B cell (primary cell): ENCODE measurements at regions not wholly inside any gene's neighbourhood (a gene's known extent, or its start where the extent isn't known, plus 50 kb on each side); places are given as distances from the start of the nearest gene placed in this dataset.

Source experiments
- ATAC-seq: fragments of 200-7000 bp; cut with Tn5 transposase; one replicate; pipeline ENCODE4 v1.10.0; 2021; ENCODE audit warnings: low read depth, mild to moderate bottlenecking, moderate number of reproducible peaks, moderate library complexity
- CTCF ChIA-PET: fragments of 350-600 bp; sonication (Branson Sonifier 250); formaldehyde crosslinking; loops from one replicate; lab custom pipeline; 2021; ENCODE audit warnings: antibody characterized with exemption, inconsistent platforms; lab: Charles Lee
- POLR2A ChIA-PET: fragments of 350-600 bp; sonication (Branson Sonifier 250); formaldehyde crosslinking; loops from one replicate; lab custom pipeline; 2021; ENCODE audit warnings: antibody characterized with exemption; lab: Charles Lee
- DNase-seq: peaks from one replicate; pipeline ENCODE4 v3.0.0; 2013
- H2AFZ ChIP-seq: 2 replicates; pipeline ENCODE4 v1.6.1; 2012; ENCODE audit warnings: mild to moderate bottlenecking, low read depth, low read length; ENCODE audit not compliant: insufficient read depth, poor library complexity, severe bottlenecking
- H3K27ac ChIP-seq, 2 donors: 1 replicate in 1 of 2; 2 replicates in 1 of 2; pipeline ENCODE4 v1.5.1; 2012 to 2013; ENCODE audit warnings: low read length in 2 of 2, mild to moderate bottlenecking in 2 of 2, moderate library complexity in 1 of 2
- H3K27me3 ChIP-seq, 4 experiments: fragments of 200-600 bp in 1 of 4; sonication (generic) in 1 of 4; replicated peaks in 1 of 4; 1 replicate in 2 of 4; 2 replicates in 2 of 4; pipeline versions ENCODE4 v1.6.1 to v1.7.0; 2013 to 2016; ENCODE audit warnings: low read length in 3 of 4, mild to moderate bottlenecking in 2 of 4, mixed read lengths in 1 of 4, moderate library complexity in 1 of 4; ENCODE audit not compliant: insufficient read depth in 4 of 4, control insufficient read depth in 3 of 4; ENCODE audit errors: control extremely low read depth in 1 of 4
- H3K36me3 ChIP-seq, 2 experiments: replicated peaks in 1 of 2; 1 replicate in 1 of 2; 2 replicates in 1 of 2; pipeline versions ENCODE4 v1.6.1 to v1.7.1; 2013; ENCODE audit warnings: low read length in 1 of 2; ENCODE audit not compliant: insufficient read depth in 2 of 2, control insufficient read depth in 1 of 2; ENCODE audit errors: control extremely low read depth in 1 of 2, extremely low read depth in 1 of 2
- H3K4me1 ChIP-seq, 2 donors: fragments of 200-600 bp in 1 of 2; sonication (generic) in 1 of 2; 1 replicate in 1 of 2; 2 replicates in 1 of 2; pipeline versions ENCODE4 v1.5.1 to v1.6.1; 2013 to 2017; ENCODE audit warnings: low read length in 2 of 2; ENCODE audit not compliant: control insufficient read depth in 2 of 2, insufficient read depth in 2 of 2
- H3K4me2 ChIP-seq: replicated peaks from 2 replicates; pipeline ENCODE3; 2012; ENCODE audit warnings: mild to moderate bottlenecking, low read depth, low read length; ENCODE audit not compliant: poor library complexity, severe bottlenecking
- H3K4me3 ChIP-seq, 5 experiments: fragments of 200-600 bp in 1 of 5; sonication (generic) in 1 of 5; 1 replicate in 3 of 5; 2 replicates in 2 of 5; pipeline versions ENCODE4 v1.5.1 to v1.7.0; 2011 to 2016; ENCODE audit warnings: low read length in 4 of 5, mild to moderate bottlenecking in 4 of 5, low read depth in 2 of 5, control low read depth in 1 of 5, moderate library complexity in 1 of 5; ENCODE audit not compliant: insufficient read depth in 1 of 5; ENCODE audit errors: control extremely low read depth in 1 of 5, extremely low read depth in 1 of 5
- H3K79me2 ChIP-seq: fragments of 200-600 bp; sonication (generic); one replicate; pipeline ENCODE4 v1.6.0; 2016; ENCODE audit warnings: low read length; ENCODE audit not compliant: control insufficient read depth, insufficient read depth
- H3K9ac ChIP-seq: fragments of 200-600 bp; sonication (generic); 2 replicates; pipeline ENCODE4 v1.6.1; 2017; ENCODE audit warnings: mild to moderate bottlenecking, low read length, moderate library complexity
- H3K9me3 ChIP-seq, 3 donors: one replicate each; pipeline versions ENCODE4 v1.6.1 to v1.7.1; 2013; ENCODE audit warnings: low read length in 2 of 3; ENCODE audit not compliant: control insufficient read depth in 2 of 3, insufficient read depth in 1 of 3; ENCODE audit errors: control extremely low read depth in 1 of 3
- H4K20me1 ChIP-seq: 2 replicates; pipeline ENCODE4 v1.6.0; 2012; ENCODE audit warnings: mild to moderate bottlenecking, low read length; ENCODE audit not compliant: insufficient read depth, control insufficient read depth, poor library complexity, severe bottlenecking
- H3K27ac Mint-ChIP-seq: one replicate; pipeline ENCODE4 v1.8.0; 2021; ENCODE audit warnings: mixed read lengths
- H3K27me3 Mint-ChIP-seq: one replicate; pipeline ENCODE4 v1.8.0; 2021; ENCODE audit warnings: mixed read lengths
- H3K4me1 Mint-ChIP-seq: one replicate; pipeline ENCODE4 v1.8.0; 2021; ENCODE audit warnings: mixed read lengths
- H3K4me3 Mint-ChIP-seq: one replicate; pipeline ENCODE4 v1.8.0; 2021; ENCODE audit warnings: mixed read lengths
- H3K9me3 Mint-ChIP-seq: one replicate; pipeline ENCODE4 v1.8.0; 2022; ENCODE audit warnings: mixed read lengths; ENCODE audit not compliant: insufficient read depth
- CTCF ChIP-seq: fragments of 200-600 bp; IDR thresholded peaks from one replicate; pipeline ENCODE4 v1.8.0; 2022; ENCODE audit warnings: antibody characterized with exemption, mild to moderate bottlenecking
- EZH2 ChIP-seq: IDR thresholded peaks from 2 replicates; pipeline ENCODE4 v1.6.1; 2012; ENCODE audit warnings: borderline replicate concordance, low read depth, mild to moderate bottlenecking, moderate library complexity, low read length; ENCODE audit not compliant: insufficient read depth, poor library complexity, severe bottlenecking
- WGBS: methylation state at CpG from one replicate; pipeline ENCODE4 v1.1.5; 2013; ENCODE audit warnings: missing lambda C conversion rate; ENCODE audit not compliant: insufficient coverage; 5-methylcytosine and 5-hydroxymethylcytosine counted together
- intact Hi-C: fragments of 100-400 bp; cut with micrococcal nuclease; formaldehyde crosslinking; loops from one replicate; pipeline ENCODE4 v1.10.0; 2022

GRCh38 chr15:93645594-93645993, 556.6 kb upstream of the RGMA start:
- 96% methylated on average over 6 of the region's 6 CpGs for WGBS
- no peak overlapping the region for H3K4me3 ChIP-seq
- intact Hi-C loops = no loop called here

GRCh38 chr15:93644595-93644994, 555.6 kb upstream of the RGMA start:
- ATAC-seq (no peak), DNase-seq (no peak)
- Histone ChIP-seq H3K79me2 (no peaks in the 10 kb centered on the region), H3K4me3 (no peak overlapping the region), H3K27ac (no peak overlapping the region), H3K9me3 (peaks cover 0 to 9% (median 0%) of the 10 kb centered on the region in 3 donors), H3K36me3 (no peaks in the 10 kb centered on the region), H2AFZ (no peak overlapping the region), H3K4me1 (no peaks in the 10 kb centered on the region), H4K20me1 (no peaks in the 10 kb centered on the region), H3K9ac (no peak overlapping the region), H3K27me3 (peaks cover 0 to 2% (median 0%) of the 10 kb centered on the region in 4 experiments), H3K4me2 (no peak overlapping the region)
- peaks cover 6% of the 10 kb centered on the region for H3K9me3 Mint-ChIP-seq
- intact Hi-C loops = no loop called here
- ChIA-PET POLR2A (no interaction called here), CTCF (no interaction called here)
- H3K27ac Mint-ChIP-seq = no peak overlapping the region
- H3K27me3 Mint-ChIP-seq = no peaks in the 10 kb centered on the region
- no peaks in the 10 kb centered on the region for H3K4me1 Mint-ChIP-seq
- TF ChIP-seq CTCF = no peak
- TF ChIP-seq EZH2 = no peak
- H3K4me3 Mint-ChIP-seq = no peak overlapping the region

More at GRCh38 chr15:93645594-93645993, 556.6 kb upstream of the RGMA start:
- ChIA-PET POLR2A (no interaction called here), CTCF (no interaction called here)
- Mint-ChIP-seq H3K4me3 (no peak overlapping the region), H3K27ac (no peak overlapping the region), H3K27me3 (no peaks in the 10 kb centered on the region), H3K9me3 (peaks cover 6% of the 10 kb centered on the region), H3K4me1 (no peaks in the 10 kb centered on the region)
- H3K79me2 ChIP-seq = no peaks in the 10 kb centered on the region
- DNase-seq = no peak
- no peak overlapping the region for H3K9ac ChIP-seq
- peaks cover 0 to 9% (median 0%) of the 10 kb centered on the region in 3 donors for H3K9me3 ChIP-seq
- no peak overlapping the region for H3K4me2 ChIP-seq
- H3K27ac ChIP-seq = no peak overlapping the region
- no peaks in the 10 kb centered on the region for H3K27me3 ChIP-seq
- H3K36me3 ChIP-seq = no peaks in the 10 kb centered on the region
- no peaks in the 10 kb centered on the region for H3K4me1 ChIP-seq
- H4K20me1 ChIP-seq = no peaks in the 10 kb centered on the region
- no peak for TF ChIP-seq CTCF
- no peak for TF ChIP-seq EZH2
- no peak overlapping the region for H2AFZ ChIP-seq
- ATAC-seq = no peak
